A549 (cell line): ENCODE measurements at regions not wholly inside any gene's neighbourhood (a gene's known extent, or its start where the extent isn't known, plus 50 kb on each side); places are given as distances from the start of the nearest gene placed in this dataset.

Source experiments
- ATAC-seq, 2 experiments: fragments of 200-7000 bp in 1 of 2; fragments of >200 bp in 1 of 2; cut with Nextera tagmentation in 1 of 2; cut with Tn5 transposase in 1 of 2; 3 replicates each; pipeline versions ENCODE4 v1.8.0 to v1.9.1; 2018 to 2020; ENCODE audit warnings: mild to moderate bottlenecking in 1 of 2, moderate library complexity in 1 of 2
- CTCF ChIA-PET: fragments of 300-600 bp; sonication (Branson Sonifier 250); formaldehyde crosslinking; extraction: SDS; loops from one replicate; lab custom pipeline; 2021; ENCODE audit warnings: antibody characterized with exemption, inconsistent platforms; lab: Yijun Ruan, JAX
- POLR2A ChIA-PET: fragments of 350-600 bp; formaldehyde crosslinking; extraction: SDS; loops from one replicate; lab custom pipeline; 2021; ENCODE audit warnings: antibody characterized with exemption, inconsistent platforms; lab: Yijun Ruan, JAX
- DNase-seq, 2 experiments: peaks; one replicate each; pipeline versions ENCODE4 v3.0.0 to v3.0.0-alpha.2; 2011 to 2016; ENCODE audit warnings: low read depth in 1 of 2, low spot score in 1 of 2
- FAIRE-seq: peaks from 2 replicates; lab custom pipeline; 2011; peaks lifted over from hg19 to GRCh38; lab: Jason Lieb, UNC
- H3K27ac ChIP-seq, 2 experiments: fragments of >200 bp; sonication (Bioruptor Twin); formaldehyde crosslinking; 3 replicates each; pipeline ENCODE4 v1.5.1; 2016 to 2017
- H3K4me1 ChIP-seq: fragments of >200 bp; sonication (Bioruptor Twin); formaldehyde crosslinking; 3 replicates; pipeline ENCODE4 v1.6.1; 2016
- H3K4me2 ChIP-seq: fragments of >200 bp; sonication (Bioruptor Twin); formaldehyde crosslinking; 3 replicates; pipeline ENCODE4 v1.6.1; 2016
- H3K4me3 ChIP-seq: fragments of >200 bp; sonication (Bioruptor Twin); formaldehyde crosslinking; 3 replicates; pipeline ENCODE4 v1.5.1; 2016
- H3K9me3 ChIP-seq: fragments of >200 bp; sonication (Bioruptor Twin); formaldehyde crosslinking; 3 replicates; pipeline ENCODE4 v1.6.1; 2016
- BHLHE40 ChIP-seq: IDR thresholded peaks from 2 replicates; pipeline ENCODE4 v1.6.1; 2012; ENCODE audit warnings: low read depth, low read length, inconsistent platforms
- CBX8 ChIP-seq: fragments of 200-600 bp; sonication (generic); IDR thresholded peaks from 2 replicates; pipeline ENCODE4 v1.6.1; 2016
- CEBPB ChIP-seq, 2 experiments: fragments of >200 bp in 1 of 2; sonication (Bioruptor Twin) in 1 of 2; formaldehyde crosslinking in 1 of 2; IDR thresholded peaks; 2 replicates each; pipeline ENCODE4 v1.6.1; 2012 to 2016
- CHD2 ChIP-seq: fragments of 150-350 bp; IDR thresholded peaks from 2 replicates; pipeline ENCODE4 v1.6.1; 2014; ENCODE audit warnings: low read length; ENCODE audit not compliant: partially characterized antibody
- EHF ChIP-seq: fragments of 250-450 bp; sonication (Bioruptor Pico); IDR thresholded peaks from 2 replicates; pipeline ENCODE4 v1.5.0; 2020; ENCODE audit warnings: mild to moderate bottlenecking
- EP300 ChIP-seq, 2 experiments: fragments of >200 bp; sonication (Bioruptor Twin); formaldehyde crosslinking; IDR thresholded peaks; 2 replicates in 1 of 2; 3 replicates in 1 of 2; pipeline ENCODE4 v1.6.1; 2016 to 2017
- FOSL2 ChIP-seq, 2 experiments: fragments of 450-650 bp in 1 of 2; fragments of >200 bp in 1 of 2; sonication (Bioruptor Twin) in 1 of 2; formaldehyde crosslinking; IDR thresholded peaks; 2 replicates each; pipeline versions ENCODE4 v1.5.0 to v1.6.1; 2016 to 2020; ENCODE audit warnings: mild to moderate bottlenecking in 1 of 2, moderate library complexity in 1 of 2
- HOXB13 ChIP-seq: fragments of 250-450 bp; sonication (Bioruptor Pico); IDR thresholded peaks from 2 replicates; pipeline ENCODE4 v1.5.0; 2020; ENCODE audit warnings: low read depth, mild to moderate bottlenecking, moderate library complexity
- HOXB5 ChIP-seq: fragments of 250-450 bp; sonication (Bioruptor Pico); IDR thresholded peaks from 2 replicates; pipeline ENCODE4 v1.5.0; 2020; ENCODE audit warnings: mild to moderate bottlenecking, moderate library complexity
- JUN ChIP-seq, 2 experiments: fragments of >200 bp; sonication (Bioruptor Twin); formaldehyde crosslinking; IDR thresholded peaks; 2 replicates in 1 of 2; 3 replicates in 1 of 2; pipeline ENCODE4 v1.6.1; 2016 to 2017
- JUNB ChIP-seq: fragments of >200 bp; sonication (Bioruptor Twin); formaldehyde crosslinking; IDR thresholded peaks from 2 replicates; pipeline ENCODE4 v1.6.1; 2016
- MAFK ChIP-seq: fragments of 450-650 bp; IDR thresholded peaks from 2 replicates; pipeline ENCODE4 v1.6.1; 2014; ENCODE audit not compliant: partially characterized antibody
- MAZ ChIP-seq: fragments of 150-350 bp; IDR thresholded peaks from 2 replicates; pipeline ENCODE4 v1.6.1; 2014; ENCODE audit warnings: antibody characterized with exemption, low read depth, low read length, borderline replicate concordance
- POLR2A ChIP-seq: IDR thresholded peaks from 2 replicates; pipeline ENCODE4 v1.6.1; 2012; ENCODE audit warnings: mild to moderate bottlenecking, low read length
- POLR2AphosphoS2 ChIP-seq: conservative IDR thresholded peaks from 2 replicates; pipeline ENCODE4 v1.6.1; 2012; ENCODE audit warnings: low read length, improper control_type of control experiment, inconsistent platforms
- RAD21 ChIP-seq, 2 experiments: fragments of >200 bp in 1 of 2; sonication (Bioruptor Twin) in 1 of 2; formaldehyde crosslinking in 1 of 2; IDR thresholded peaks in 1 of 2; conservative IDR thresholded peaks in 1 of 2; 2 replicates in 1 of 2; 3 replicates in 1 of 2; pipeline ENCODE4 v1.6.1; 2012 to 2018; ENCODE audit warnings: inconsistent platforms in 1 of 2
- RARB ChIP-seq: fragments of 250-450 bp; sonication (Bioruptor Pico); IDR thresholded peaks from 2 replicates; pipeline ENCODE4 v1.8.0; 2021; ENCODE audit warnings: mild to moderate bottlenecking, moderate library complexity
- RCOR1 ChIP-seq: fragments of 150-350 bp; IDR thresholded peaks from 2 replicates; pipeline ENCODE4 v1.6.1; 2014; ENCODE audit warnings: antibody characterized with exemption, low read length, low read depth
- RNF2 ChIP-seq: fragments of 200-600 bp; sonication (generic); IDR thresholded peaks from 2 replicates; pipeline ENCODE4 v1.6.1; 2016; ENCODE audit warnings: low read depth, mild to moderate bottlenecking, antibody characterized with exemption, moderate library complexity, borderline replicate concordance
- TP53 ChIP-seq: fragments of 250-450 bp; sonication (Bioruptor Pico); IDR thresholded peaks from 2 replicates; pipeline ENCODE4 v1.5.0; 2021; ENCODE audit warnings: mild to moderate bottlenecking, moderate library complexity
- ZNF302 ChIP-seq: fragments of 250-450 bp; sonication (Bioruptor Pico); IDR thresholded peaks from 2 replicates; pipeline ENCODE4 v1.9.0; 2021; ENCODE audit warnings: inconsistent platforms, mild to moderate bottlenecking, moderate library complexity
- ZSCAN20 ChIP-seq: fragments of 250-450 bp; sonication (Bioruptor Pico); IDR thresholded peaks from 2 replicates; pipeline ENCODE4 v1.8.0; 2022; ENCODE audit warnings: mild to moderate bottlenecking, moderate library complexity
- WGBS: methylation state at CpG from one replicate; pipeline ENCODE4 v1.1.6; 2017; ENCODE audit errors: missing lambda C conversion rate; 5-methylcytosine and 5-hydroxymethylcytosine counted together
- TF ChIP-seq, protein P1 (sequence below): fragments of >200 bp; sonication (Bioruptor Twin); formaldehyde crosslinking; IDR thresholded peaks from 3 replicates; pipeline ENCODE4 v1.6.1; 2016
- TF ChIP-seq, protein P2 (sequence below): fragments of 200-600 bp; sonication (generic); IDR thresholded peaks from 2 replicates; pipeline ENCODE4 v1.6.1; 2016; ENCODE audit warnings: antibody characterized with exemption, mild to moderate bottlenecking, moderate library complexity
- TF ChIP-seq, protein P3 (sequence below): fragments of 150-350 bp; IDR thresholded peaks from 2 replicates; pipeline ENCODE4 v1.6.1; 2014; ENCODE audit warnings: low read depth, mild to moderate bottlenecking, low read length
- TF ChIP-seq, protein P4 (sequence below): fragments of >200 bp; sonication (Bioruptor Twin); formaldehyde crosslinking; IDR thresholded peaks from 3 replicates; pipeline ENCODE4 v1.5.1; 2016
- TF ChIP-seq, protein P5 (sequence below): IDR thresholded peaks from 2 replicates; pipeline ENCODE4 v1.6.1; 2012
- TF ChIP-seq, protein P6 (sequence below): IDR thresholded peaks from 2 replicates; pipeline ENCODE4 v1.6.1; 2012; ENCODE audit warnings: low read depth, borderline replicate concordance

DNA sequence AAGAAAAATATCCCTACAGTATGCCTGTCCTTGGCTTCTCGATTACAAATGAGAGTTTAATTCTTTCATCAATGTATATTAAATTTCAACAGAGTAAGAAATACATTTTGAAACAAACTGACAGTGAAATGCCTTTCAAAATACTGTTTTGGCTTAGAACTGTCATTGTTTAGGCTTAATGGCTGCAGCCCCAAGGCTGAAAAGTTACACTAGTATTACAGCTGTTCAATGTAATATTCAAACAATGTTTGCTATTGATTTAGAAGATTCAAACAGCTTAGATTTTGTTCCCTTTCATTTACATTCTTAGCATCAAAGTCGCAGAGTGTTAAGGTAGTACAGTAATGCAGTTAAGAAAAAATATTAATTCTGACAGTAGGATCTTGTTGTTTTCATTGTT is 882.9 kb upstream of the ADGRL2 start:
- ChIA-PET POLR2A (no interaction called here), CTCF (no interaction called here)
- no peaks in the 10 kb centered on the region for H3K9me3 ChIP-seq
- TF ChIP-seq, protein P1, sequence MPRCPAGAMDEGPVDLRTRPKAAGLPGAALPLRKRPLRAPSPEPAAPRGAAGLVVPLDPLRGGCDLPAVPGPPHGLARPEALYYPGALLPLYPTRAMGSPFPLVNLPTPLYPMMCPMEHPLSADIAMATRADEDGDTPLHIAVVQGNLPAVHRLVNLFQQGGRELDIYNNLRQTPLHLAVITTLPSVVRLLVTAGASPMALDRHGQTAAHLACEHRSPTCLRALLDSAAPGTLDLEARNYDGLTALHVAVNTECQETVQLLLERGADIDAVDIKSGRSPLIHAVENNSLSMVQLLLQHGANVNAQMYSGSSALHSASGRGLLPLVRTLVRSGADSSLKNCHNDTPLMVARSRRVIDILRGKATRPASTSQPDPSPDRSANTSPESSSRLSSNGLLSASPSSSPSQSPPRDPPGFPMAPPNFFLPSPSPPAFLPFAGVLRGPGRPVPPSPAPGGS, result no peak
- TF ChIP-seq EHF (CRISPR knock-in tag) (no peak), RAD21 (conservative IDR thresholded peaks at IDR 0.05 in 1 of 2, IDR thresholded peaks at IDR 0.05 in 1 of 2) (no peak), FOSL2 (IDR thresholded peaks at IDR 0.05) (no peak), FOSL2 (CRISPR knock-in tag; IDR thresholded peaks at IDR 0.05) (no peak), BHLHE40 (no peak), RARB (CRISPR knock-in tag) (no peak), CEBPB (IDR thresholded peaks at IDR 0.05) (no peak), EP300 (IDR thresholded peaks at IDR 0.05) (no peak), CBX8 (no peak), POLR2AphosphoS2 (no peak), MAFK (no peak), HOXB13 (CRISPR knock-in tag) (no peak), RCOR1 (no peak), HOXB5 (CRISPR knock-in tag) (no peak), JUNB (no peak)
- DNase-seq (no peak), FAIRE-seq (no peak), ATAC-seq (no peak)
- H3K4me3 ChIP-seq, result no peak overlapping the region
- WGBS, result 8% methylated on average over 2 of the region's 2 CpGs
- no peak overlapping the region for H3K27ac ChIP-seq
- no peak overlapping the region for H3K4me2 ChIP-seq
- no peaks in the 10 kb centered on the region for H3K4me1 ChIP-seq

DNA sequence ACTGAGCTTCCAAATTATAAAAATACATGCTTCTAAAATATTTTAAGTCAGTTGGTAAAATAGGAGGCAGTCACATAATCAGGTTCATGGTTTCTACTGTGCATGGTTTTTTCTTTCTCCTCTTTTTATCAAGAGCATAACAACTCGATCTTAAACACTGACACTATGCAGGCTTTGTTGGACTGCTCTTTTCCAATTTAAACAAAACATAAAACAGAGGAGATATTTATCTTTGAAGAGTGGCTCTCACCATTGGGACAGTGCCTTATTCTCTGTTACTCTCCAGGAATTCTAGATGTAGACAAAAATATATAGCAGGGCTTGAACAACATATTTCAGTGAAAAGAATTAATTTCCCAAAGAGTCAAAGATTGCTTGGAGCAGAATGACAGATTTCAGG is 883.5 kb upstream of the ADGRL2 start:
- TF ChIP-seq HOXB13 (CRISPR knock-in tag) (no peak), ZNF302 (CRISPR knock-in tag) (no peak), JUNB (no peak), TP53 (CRISPR knock-in tag) (no peak), MAZ (no peak), BHLHE40 (no peak)
- TF ChIP-seq, protein P2, sequence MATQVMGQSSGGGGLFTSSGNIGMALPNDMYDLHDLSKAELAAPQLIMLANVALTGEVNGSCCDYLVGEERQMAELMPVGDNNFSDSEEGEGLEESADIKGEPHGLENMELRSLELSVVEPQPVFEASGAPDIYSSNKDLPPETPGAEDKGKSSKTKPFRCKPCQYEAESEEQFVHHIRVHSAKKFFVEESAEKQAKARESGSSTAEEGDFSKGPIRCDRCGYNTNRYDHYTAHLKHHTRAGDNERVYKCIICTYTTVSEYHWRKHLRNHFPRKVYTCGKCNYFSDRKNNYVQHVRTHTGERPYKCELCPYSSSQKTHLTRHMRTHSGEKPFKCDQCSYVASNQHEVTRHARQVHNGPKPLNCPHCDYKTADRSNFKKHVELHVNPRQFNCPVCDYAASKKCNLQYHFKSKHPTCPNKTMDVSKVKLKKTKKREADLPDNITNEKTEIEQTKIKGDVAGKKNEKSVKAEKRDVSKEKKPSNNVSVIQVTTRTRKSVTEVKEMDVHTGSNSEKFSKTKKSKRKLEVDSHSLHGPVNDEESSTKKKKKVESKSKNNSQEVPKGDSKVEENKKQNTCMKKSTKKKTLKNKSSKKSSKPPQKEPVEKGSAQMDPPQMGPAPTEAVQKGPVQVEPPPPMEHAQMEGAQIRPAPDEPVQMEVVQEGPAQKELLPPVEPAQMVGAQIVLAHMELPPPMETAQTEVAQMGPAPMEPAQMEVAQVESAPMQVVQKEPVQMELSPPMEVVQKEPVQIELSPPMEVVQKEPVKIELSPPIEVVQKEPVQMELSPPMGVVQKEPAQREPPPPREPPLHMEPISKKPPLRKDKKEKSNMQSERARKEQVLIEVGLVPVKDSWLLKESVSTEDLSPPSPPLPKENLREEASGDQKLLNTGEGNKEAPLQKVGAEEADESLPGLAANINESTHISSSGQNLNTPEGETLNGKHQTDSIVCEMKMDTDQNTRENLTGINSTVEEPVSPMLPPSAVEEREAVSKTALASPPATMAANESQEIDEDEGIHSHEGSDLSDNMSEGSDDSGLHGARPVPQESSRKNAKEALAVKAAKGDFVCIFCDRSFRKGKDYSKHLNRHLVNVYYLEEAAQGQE, result no peak
- TF ChIP-seq, protein P3, sequence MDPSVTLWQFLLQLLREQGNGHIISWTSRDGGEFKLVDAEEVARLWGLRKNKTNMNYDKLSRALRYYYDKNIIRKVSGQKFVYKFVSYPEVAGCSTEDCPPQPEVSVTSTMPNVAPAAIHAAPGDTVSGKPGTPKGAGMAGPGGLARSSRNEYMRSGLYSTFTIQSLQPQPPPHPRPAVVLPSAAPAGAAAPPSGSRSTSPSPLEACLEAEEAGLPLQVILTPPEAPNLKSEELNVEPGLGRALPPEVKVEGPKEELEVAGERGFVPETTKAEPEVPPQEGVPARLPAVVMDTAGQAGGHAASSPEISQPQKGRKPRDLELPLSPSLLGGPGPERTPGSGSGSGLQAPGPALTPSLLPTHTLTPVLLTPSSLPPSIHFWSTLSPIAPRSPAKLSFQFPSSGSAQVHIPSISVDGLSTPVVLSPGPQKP, result no peak
- no peak for FAIRE-seq
- ChIA-PET CTCF (no interaction called here), POLR2A (no interaction called here)
- Histone ChIP-seq H3K4me1 (no peaks in the 10 kb centered on the region), H3K4me2 (no peak overlapping the region), H3K27ac (no peak overlapping the region), H3K9me3 (no peaks in the 10 kb centered on the region), H3K4me3 (no peak overlapping the region)
- DNase-seq, result no peak
- no peak for ATAC-seq
- WGBS, result 7% methylated on average over 1 of the region's 1 CpG

DNA sequence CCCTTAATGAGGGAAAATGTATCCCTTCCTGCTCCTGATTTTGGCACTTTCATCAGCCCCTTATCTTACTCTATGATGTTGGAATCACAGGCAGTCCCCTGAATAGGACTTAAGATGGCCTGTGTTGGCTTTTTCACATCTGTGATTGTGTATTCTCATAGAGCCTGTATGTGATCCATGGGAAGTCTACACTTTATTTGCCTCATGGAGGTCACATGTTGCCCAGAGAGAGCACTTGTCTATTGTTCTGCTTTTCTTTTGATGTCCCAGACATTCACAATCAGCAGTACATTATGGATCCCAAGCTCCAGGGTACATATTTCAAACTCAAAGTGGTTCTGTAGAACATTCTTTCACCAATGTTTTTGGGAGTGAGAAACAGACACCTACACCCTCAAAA is 885.2 kb upstream of the ADGRL2 start:
- CTCF ChIA-PET, result no interaction called here
- DNase-seq (no peak), ATAC-seq (no peak), FAIRE-seq (no peak)
- Histone ChIP-seq H3K4me3 (no peak overlapping the region), H3K4me2 (no peak overlapping the region), H3K9me3 (no peaks in the 10 kb centered on the region), H3K27ac (no peak overlapping the region), H3K4me1 (no peaks in the 10 kb centered on the region)
- POLR2A ChIA-PET, result no interaction called here
- TF ChIP-seq TP53 (CRISPR knock-in tag) (no peak), POLR2A (no peak), ZSCAN20 (CRISPR knock-in tag) (no peak), RARB (CRISPR knock-in tag) (no peak), RNF2 (no peak), CHD2 (no peak), CBX8 (no peak), RCOR1 (no peak), JUN (IDR thresholded peaks at IDR 0.05) (no peak), JUNB (no peak), BHLHE40 (no peak)
- TF ChIP-seq, protein P4, sequence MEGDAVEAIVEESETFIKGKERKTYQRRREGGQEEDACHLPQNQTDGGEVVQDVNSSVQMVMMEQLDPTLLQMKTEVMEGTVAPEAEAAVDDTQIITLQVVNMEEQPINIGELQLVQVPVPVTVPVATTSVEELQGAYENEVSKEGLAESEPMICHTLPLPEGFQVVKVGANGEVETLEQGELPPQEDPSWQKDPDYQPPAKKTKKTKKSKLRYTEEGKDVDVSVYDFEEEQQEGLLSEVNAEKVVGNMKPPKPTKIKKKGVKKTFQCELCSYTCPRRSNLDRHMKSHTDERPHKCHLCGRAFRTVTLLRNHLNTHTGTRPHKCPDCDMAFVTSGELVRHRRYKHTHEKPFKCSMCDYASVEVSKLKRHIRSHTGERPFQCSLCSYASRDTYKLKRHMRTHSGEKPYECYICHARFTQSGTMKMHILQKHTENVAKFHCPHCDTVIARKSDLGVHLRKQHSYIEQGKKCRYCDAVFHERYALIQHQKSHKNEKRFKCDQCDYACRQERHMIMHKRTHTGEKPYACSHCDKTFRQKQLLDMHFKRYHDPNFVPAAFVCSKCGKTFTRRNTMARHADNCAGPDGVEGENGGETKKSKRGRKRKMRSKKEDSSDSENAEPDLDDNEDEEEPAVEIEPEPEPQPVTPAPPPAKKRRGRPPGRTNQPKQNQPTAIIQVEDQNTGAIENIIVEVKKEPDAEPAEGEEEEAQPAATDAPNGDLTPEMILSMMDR, result no peak
- TF ChIP-seq, protein P5, sequence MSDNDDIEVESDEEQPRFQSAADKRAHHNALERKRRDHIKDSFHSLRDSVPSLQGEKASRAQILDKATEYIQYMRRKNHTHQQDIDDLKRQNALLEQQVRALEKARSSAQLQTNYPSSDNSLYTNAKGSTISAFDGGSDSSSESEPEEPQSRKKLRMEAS, result no peak
- TF ChIP-seq, protein P6, sequence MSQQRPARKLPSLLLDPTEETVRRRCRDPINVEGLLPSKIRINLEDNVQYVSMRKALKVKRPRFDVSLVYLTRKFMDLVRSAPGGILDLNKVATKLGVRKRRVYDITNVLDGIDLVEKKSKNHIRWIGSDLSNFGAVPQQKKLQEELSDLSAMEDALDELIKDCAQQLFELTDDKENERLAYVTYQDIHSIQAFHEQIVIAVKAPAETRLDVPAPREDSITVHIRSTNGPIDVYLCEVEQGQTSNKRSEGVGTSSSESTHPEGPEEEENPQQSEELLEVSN, result no peak
